GM21367 (cell line): ENCODE measurements at regions not wholly inside any gene's neighbourhood (a gene's known extent, or its start where the extent isn't known, plus 50 kb on each side); places are given as distances from the start of the nearest gene placed in this dataset.

Source experiments
- ATAC-seq: cut with Tn5 transposase; IDR thresholded peaks from one replicate; pipeline ENCODE4 v1.9.1; 2021; ENCODE audit not compliant: unreplicated experiment

- ATAC-seq, result no peak
Observed at GRCh38 chr16:77590707-77591106, 131.6 kb upstream of the NUDT7 start.

GRCh38 chr16:77591347-77591746 is 131.0 kb upstream of the NUDT7 start:
- ATAC-seq, result no peak

GRCh38 chr16:77592021-77592420 is 130.3 kb upstream of the NUDT7 start:
- no peak for ATAC-seq

GRCh38 chr16:77594057-77594456 is 128.3 kb upstream of the NUDT7 start:
- ATAC-seq, result no peak

GRCh38 chr16:77594799-77595596 is 127.3 kb upstream of the NUDT7 start:
- ATAC-seq, result no peak

GRCh38 chr16:77596261-77596660 is 126.1 kb upstream of the NUDT7 start:
- ATAC-seq, result no peak

GRCh38 chr16:77599793-77600415 is 122.4 kb upstream of the NUDT7 start:
- no peak for ATAC-seq

GRCh38 chr16:77600555-77600954 is 121.8 kb upstream of the NUDT7 start:
- ATAC-seq, result no peak

GRCh38 chr16:77603656-77604055 is 118.7 kb upstream of the NUDT7 start:
- no peak for ATAC-seq

- no peak for ATAC-seq
Observed at GRCh38 chr16:77610496-77610895, 111.8 kb upstream of the NUDT7 start.

- no peak for ATAC-seq
Observed at GRCh38 chr16:77611386-77611785, 110.9 kb upstream of the NUDT7 start.

- no peak for ATAC-seq
Observed at GRCh38 chr16:77612596-77612995, 109.7 kb upstream of the NUDT7 start.

- no peak for ATAC-seq
Observed at GRCh38 chr16:77613095-77613494, 109.2 kb upstream of the NUDT7 start.

GRCh38 chr16:77617553-77617952 is 104.8 kb upstream of the NUDT7 start:
- ATAC-seq, result no peak

- no peak for ATAC-seq
Observed at GRCh38 chr16:77617996-77618395, 104.3 kb upstream of the NUDT7 start.

GRCh38 chr16:77618951-77619350 is 103.4 kb upstream of the NUDT7 start:
- no peak for ATAC-seq

GRCh38 chr16:77624085-77624484 is 98.2 kb upstream of the NUDT7 start:
- ATAC-seq, result no peak

- ATAC-seq, result no peak
Observed at GRCh38 chr16:77636615-77637014, 85.7 kb upstream of the NUDT7 start.

- ATAC-seq, result no peak
Observed at GRCh38 chr16:77637940-77638339, 84.4 kb upstream of the NUDT7 start.

- no peak for ATAC-seq
Observed at GRCh38 chr16:77643176-77643575, 79.1 kb upstream of the NUDT7 start.

GRCh38 chr16:77645764-77646163 is 76.5 kb upstream of the NUDT7 start:
- ATAC-seq, result no peak

- no peak for ATAC-seq
Observed at GRCh38 chr16:77647726-77648125, 74.6 kb upstream of the NUDT7 start.

GRCh38 chr16:77650761-77651160 is 71.6 kb upstream of the NUDT7 start:
- ATAC-seq, result no peak
